Ureter (tissue), 1 donor: ENCODE measurements at regions not wholly inside any gene's neighbourhood (a gene's known extent, or its start where the extent isn't known, plus 50 kb on each side); places are given as distances from the start of the nearest gene placed in this dataset.

Source experiments
- DNase-seq: peaks from one replicate; pipeline ENCODE4 v3.0.0-alpha.2; 2020; ENCODE audit warnings: low spot score
- donor health status: DM: yes; HTN: yes; CAD: no.

- DNase-seq = no peak
Measured at GRCh38 chr21:28826569-28826968, 166.1 kb downstream of the LTN1 start.

GRCh38 chr21:28826021-28826420 lies 166.7 kb downstream of the LTN1 start:
- DNase-seq = no peak

GRCh38 chr21:28823429-28823828 lies 169.2 kb downstream of the LTN1 start:
- DNase-seq = no peak

GRCh38 chr21:28822486-28823335 lies 170.0 kb downstream of the LTN1 start:
- DNase-seq = peak; percentile 43

- no peak for DNase-seq
Measured at GRCh38 chr21:28822123-28822399, 170.6 kb downstream of the LTN1 start.

- no peak for DNase-seq
Measured at GRCh38 chr21:28821276-28822122, 171.2 kb downstream of the LTN1 start.

GRCh38 chr21:28818663-28819278 lies 173.9 kb downstream of the LTN1 start:
- DNase-seq = no peak

- DNase-seq = no peak
Measured at GRCh38 chr21:28817871-28818270, 174.8 kb downstream of the LTN1 start.

- DNase-seq = no peak
Measured at GRCh38 chr21:28811860-28812259, 180.8 kb downstream of the LTN1 start.

- DNase-seq = no peak
Measured at GRCh38 chr21:28810826-28811524, 181.7 kb downstream of the LTN1 start.

GRCh38 chr21:28805885-28806284 lies 186.8 kb downstream of the LTN1 start:
- no peak for DNase-seq

GRCh38 chr21:28804089-28804670 lies 188.5 kb downstream of the LTN1 start:
- DNase-seq = no peak

GRCh38 chr21:28801906-28802305 lies 190.8 kb downstream of the LTN1 start:
- no peak for DNase-seq

GRCh38 chr21:28799926-28800325 lies 192.8 kb downstream of the LTN1 start:
- DNase-seq = no peak

- DNase-seq = no peak
Measured at GRCh38 chr21:28798798-28799197, 193.9 kb downstream of the LTN1 start.

- no peak for DNase-seq
Measured at GRCh38 chr21:28795251-28795650, 197.4 kb downstream of the LTN1 start.

- DNase-seq = no peak
Measured at GRCh38 chr21:28794371-28794851, 198.3 kb downstream of the LTN1 start.

- DNase-seq = no peak
Measured at GRCh38 chr21:28793043-28793442, 199.6 kb downstream of the LTN1 start.

- no peak for DNase-seq
Measured at GRCh38 chr21:28791595-28792282, 200.9 kb downstream of the LTN1 start.

GRCh38 chr21:28790335-28790734 lies 202.3 kb downstream of the LTN1 start:
- DNase-seq = no peak

- no peak for DNase-seq
Measured at GRCh38 chr21:28789523-28789922, 203.2 kb downstream of the LTN1 start.
